ENCODE measurements at regions not wholly inside any gene's neighbourhood (a gene's known extent, or its start where the extent isn't known, plus 50 kb on each side); places are given as distances from the start of the nearest gene placed in this dataset.
A peak's percentile ranks its signal among the peaks of the same experiment; 100 is the strongest.

- H3K4me1 Mint-ChIP-seq, result peaks cover 13% of the 10 kb centered on the region
- no peak overlapping the region for H3K4me3 Mint-ChIP-seq
- H3K27ac Mint-ChIP-seq (ENCODE audit: unreplicated experiment), result no peak overlapping the region
- H3K36me3 Mint-ChIP-seq (ENCODE audit: low read depth), result no peaks in the 10 kb centered on the region
- TF ChIP-seq CTCF (conservative IDR thresholded peaks at IDR 0.05), result no peak
- no peaks in the 10 kb centered on the region for H3K9me3 Mint-ChIP-seq
- no peak for DNase-seq (ENCODE audit: low read depth, low spot score)
- peaks cover 3% of the 10 kb centered on the region for H3K27me3 Mint-ChIP-seq (ENCODE audit: low read depth)
These were observed 201.7 kb upstream of the MSX2 start for GRCh38 chr5:174522480-174523260.

- Mint-ChIP-seq H3K4me1 (peaks cover 13% of the 10 kb centered on the region), H3K27me3 (ENCODE audit: low read depth) (peaks cover 3% of the 10 kb centered on the region), H3K36me3 (ENCODE audit: low read depth) (no peaks in the 10 kb centered on the region), H3K9me3 (no peaks in the 10 kb centered on the region), H3K27ac (ENCODE audit: unreplicated experiment) (no peak overlapping the region), H3K4me3 (no peak overlapping the region)
- peak; percentile 35 for TF ChIP-seq CTCF (conservative IDR thresholded peaks at IDR 0.05)
- DNase-seq (ENCODE audit: low read depth, low spot score), result no peak
These were observed 200.9 kb upstream of the MSX2 start for GRCh38 chr5:174523311-174524071.

- Mint-ChIP-seq H3K4me3 (no peak overlapping the region), H3K4me1 (peaks cover 13% of the 10 kb centered on the region), H3K27me3 (ENCODE audit: low read depth) (peaks cover 3% of the 10 kb centered on the region), H3K9me3 (no peaks in the 10 kb centered on the region), H3K36me3 (ENCODE audit: low read depth) (no peaks in the 10 kb centered on the region), H3K27ac (ENCODE audit: unreplicated experiment) (no peak overlapping the region)
- no peak for DNase-seq (ENCODE audit: low read depth, low spot score)
- TF ChIP-seq CTCF (conservative IDR thresholded peaks at IDR 0.05), result no peak
These were observed 200.0 kb upstream of the MSX2 start for GRCh38 chr5:174524351-174524750.

- DNase-seq (ENCODE audit: low read depth, low spot score), result no peak
- H3K36me3 Mint-ChIP-seq (ENCODE audit: low read depth), result no peaks in the 10 kb centered on the region
- TF ChIP-seq CTCF (conservative IDR thresholded peaks at IDR 0.05), result no peak
- peaks cover 3% of the 10 kb centered on the region for H3K27me3 Mint-ChIP-seq (ENCODE audit: low read depth)
- H3K27ac Mint-ChIP-seq (ENCODE audit: unreplicated experiment), result no peak overlapping the region
- H3K4me1 Mint-ChIP-seq, result no peaks in the 10 kb centered on the region
- H3K9me3 Mint-ChIP-seq, result no peaks in the 10 kb centered on the region
- H3K4me3 Mint-ChIP-seq, result no peak overlapping the region
These were observed 198.2 kb upstream of the MSX2 start for GRCh38 chr5:174526177-174526576.

GRCh38 chr5:174527916-174528540 is 196.4 kb upstream of the MSX2 start:
- no peak for DNase-seq (ENCODE audit: low read depth, low spot score)

More at GRCh38 chr5:174527916-174528540, 196.4 kb upstream of the MSX2 start:
- Mint-ChIP-seq H3K27me3 (ENCODE audit: low read depth) (no peaks in the 10 kb centered on the region), H3K4me3 (no peak overlapping the region), H3K27ac (ENCODE audit: unreplicated experiment) (no peak overlapping the region), H3K4me1 (peaks cover 14% of the 10 kb centered on the region), H3K36me3 (ENCODE audit: low read depth) (no peaks in the 10 kb centered on the region), H3K9me3 (no peaks in the 10 kb centered on the region)
- TF ChIP-seq CTCF (conservative IDR thresholded peaks at IDR 0.05), result no peak
